Stimulated activated naive B cell treated with anti-CD40 and anti-IgM and Interleukin-4, amounts not matched to agents 10 μg/mL and 1 μg/mL and 100 μg/mL, for 72 hours (primary cell): ENCODE measurements at regions not wholly inside any gene's neighbourhood (a gene's known extent, or its start where the extent isn't known, plus 50 kb on each side); places are given as distances from the start of the nearest gene placed in this dataset.

Experiments used
- ATAC-seq, 2 donors: fragments of 150-1000 bp; cut with Tn5 transposase; replicated peaks; 2 replicates each; pipeline ENCODE4 v1.10.0; 2021; ENCODE audit warnings: moderate library complexity in 1 of 2
- DNase-seq: peaks from one replicate; pipeline ENCODE4 v3.0.0; 2021
- H3K27ac Mint-ChIP-seq: one replicate; pipeline ENCODE4 v1.8.0; 2022; ENCODE audit warnings: mild to moderate bottlenecking, mixed read lengths
- H3K27me3 Mint-ChIP-seq, 2 donors: one replicate each; pipeline ENCODE4 v1.8.0; 2022; ENCODE audit warnings: mixed read lengths in 2 of 2
- H3K36me3 Mint-ChIP-seq, 2 donors: one replicate each; pipeline ENCODE4 v1.8.0; 2022; ENCODE audit warnings: mixed read lengths in 2 of 2, mild to moderate bottlenecking in 1 of 2
- H3K4me1 Mint-ChIP-seq, 2 donors: one replicate each; pipeline ENCODE4 v1.8.0; 2022; ENCODE audit warnings: mixed read lengths in 2 of 2, mild to moderate bottlenecking in 1 of 2
- H3K4me3 Mint-ChIP-seq, 2 donors: one replicate each; pipeline ENCODE4 v1.8.0; 2022; ENCODE audit warnings: mild to moderate bottlenecking in 2 of 2, mixed read lengths in 2 of 2, moderate library complexity in 1 of 2
- H3K9me3 Mint-ChIP-seq, 2 donors: one replicate each; pipeline ENCODE4 v1.8.0; 2022; ENCODE audit warnings: mixed read lengths in 2 of 2, mild to moderate bottlenecking in 1 of 2

DNA sequence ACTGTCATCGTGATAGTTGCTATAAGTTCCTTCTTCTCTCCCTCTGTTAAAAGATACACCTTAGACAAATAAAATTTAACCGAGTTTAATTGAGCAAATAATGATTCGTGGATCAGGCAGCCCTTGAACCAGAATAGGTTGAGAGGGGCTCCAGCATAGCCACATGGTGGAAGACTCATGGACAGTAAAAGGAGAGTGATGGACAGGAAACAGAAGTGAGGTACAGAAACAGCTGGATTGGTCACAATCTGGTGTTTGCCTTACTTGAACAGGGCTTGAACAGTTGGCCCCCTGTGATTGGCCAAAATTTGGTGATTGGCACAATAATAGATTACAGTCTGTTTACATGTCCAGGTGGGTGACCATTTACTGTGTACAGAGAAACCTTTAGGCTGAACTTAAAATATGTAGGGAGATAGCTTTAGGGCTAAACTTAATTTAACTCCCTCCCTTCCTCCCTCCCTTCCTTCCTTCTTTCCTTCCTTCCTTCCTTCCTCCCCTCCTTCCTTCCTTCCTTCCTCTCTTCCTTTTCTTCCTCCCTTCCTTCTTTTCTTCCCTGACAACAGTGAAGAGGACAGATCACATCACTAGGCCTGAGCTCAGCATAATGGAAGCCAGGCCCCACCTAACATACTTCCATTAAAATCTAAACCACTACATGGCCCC, 531.8 kb upstream of the JARID2 start:
- ATAC-seq, result no peak
- peaks cover 45 to 75% of the 10 kb centered on the region in 2 donors for H3K4me1 Mint-ChIP-seq
- no peak overlapping the region for H3K4me3 Mint-ChIP-seq

DNA sequence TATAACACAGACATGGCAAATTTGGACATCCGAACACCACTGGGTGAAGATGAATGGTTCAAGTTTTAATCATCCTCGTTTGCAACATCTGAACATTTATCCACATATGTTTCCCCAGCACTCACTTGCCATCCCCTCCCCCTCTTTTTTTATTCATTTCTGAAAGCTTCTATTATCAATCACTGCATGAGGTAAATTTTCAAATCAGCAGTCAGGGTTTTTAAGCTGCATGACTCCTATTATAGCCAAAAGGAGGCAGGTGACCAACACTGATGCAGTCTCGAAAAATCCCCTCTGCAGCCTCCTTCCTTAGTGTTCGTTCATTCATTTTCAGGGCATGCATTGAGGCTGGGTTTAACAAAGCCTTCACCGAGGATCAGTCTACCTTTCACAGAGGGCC, 530.8 kb upstream of the JARID2 start:
- peaks cover 50 to 85% of the 10 kb centered on the region in 2 donors for H3K4me1 Mint-ChIP-seq
- peaks cover 6 to 22% of the 10 kb centered on the region in 2 donors for H3K36me3 Mint-ChIP-seq
- DNase-seq (no peak), ATAC-seq (no peak)
- peaks cover 8 to 10% of the 10 kb centered on the region in 2 donors for H3K9me3 Mint-ChIP-seq
- H3K27ac Mint-ChIP-seq, result peak overlapping the region; percentile 39
- H3K4me3 Mint-ChIP-seq, result no peak overlapping the region
- no peaks in the 10 kb centered on the region for H3K27me3 Mint-ChIP-seq

More for the DNA sequence above, 531.8 kb upstream of the JARID2 start:
- DNase-seq, result no peak
- Mint-ChIP-seq H3K9me3 (peaks cover 9 to 10% of the 10 kb centered on the region in 2 donors), H3K27ac (peak overlapping the region; percentile 68), H3K27me3 (no peaks in the 10 kb centered on the region), H3K36me3 (peaks cover 6 to 23% of the 10 kb centered on the region in 2 donors)

DNA sequence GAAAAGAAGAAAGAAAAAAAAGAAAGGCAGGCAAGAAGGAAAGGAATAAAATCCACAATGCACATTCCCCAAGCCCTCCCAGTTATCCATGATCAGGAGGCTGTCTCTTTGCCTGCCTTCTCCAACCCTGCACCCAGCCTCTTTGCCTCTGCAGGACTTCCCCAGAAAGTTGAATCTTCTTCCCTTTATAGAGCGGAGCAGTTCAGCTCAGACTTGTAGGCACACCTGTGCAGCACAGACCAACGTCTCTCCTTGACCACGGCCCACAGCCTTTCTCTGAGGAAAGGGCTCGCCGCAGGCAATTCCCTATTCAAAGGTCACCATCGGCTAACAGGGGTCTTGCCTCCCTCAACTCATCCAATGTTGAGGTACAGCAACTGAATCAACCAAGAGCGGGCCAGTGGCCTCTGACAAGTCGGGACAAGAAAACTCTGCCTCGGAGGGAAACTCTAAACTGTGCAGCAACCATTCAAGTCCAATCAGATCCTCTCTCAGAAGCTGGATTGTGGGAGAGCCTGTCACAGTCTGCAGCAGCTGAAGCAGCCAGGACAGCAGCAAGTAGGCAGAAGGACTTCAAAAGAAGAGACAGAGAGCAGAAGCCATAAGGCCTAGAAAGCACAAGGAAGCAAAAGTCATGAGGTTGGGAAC, 529.2 kb upstream of the JARID2 start:
- Mint-ChIP-seq H3K4me1 (peaks cover 49 to 85% of the 10 kb centered on the region in 2 donors), H3K36me3 (peaks cover 3 to 11% of the 10 kb centered on the region in 2 donors)

DNA sequence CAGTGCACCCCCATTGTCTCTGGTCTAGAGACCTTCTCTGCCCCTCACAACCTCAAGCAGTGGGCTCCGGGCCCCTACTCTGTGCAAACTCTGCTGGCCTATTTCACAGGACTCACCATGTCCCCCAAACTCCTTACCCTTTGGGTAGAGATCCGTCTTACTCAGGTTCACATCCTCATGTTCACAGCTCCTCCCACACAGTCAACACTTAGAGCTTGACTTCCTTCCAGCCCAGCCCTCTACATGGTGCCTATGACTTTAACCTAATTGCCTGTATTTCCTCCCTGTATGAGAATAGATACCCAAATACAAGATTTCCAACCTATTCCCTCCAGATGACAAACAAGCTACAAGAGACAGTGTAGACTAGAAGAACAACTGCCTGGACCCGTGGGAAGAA, 528.6 kb upstream of the JARID2 start:
- peaks cover 5 to 6% of the 10 kb centered on the region in 2 donors for H3K9me3 Mint-ChIP-seq
- ATAC-seq, result peak; percentile 66 to 70
- peaks cover 51 to 89% of the 10 kb centered on the region in 2 donors for H3K4me1 Mint-ChIP-seq

More for the DNA sequence above, 529.2 kb upstream of the JARID2 start:
- Mint-ChIP-seq H3K4me3 (peak overlapping the region in 1 of 2 donors; percentile 21), H3K27me3 (no peaks in the 10 kb centered on the region), H3K9me3 (peaks cover 5 to 6% of the 10 kb centered on the region in 2 donors), H3K27ac (peak overlapping the region; percentile 72)
- peak; percentile 59 for ATAC-seq
- no peak for DNase-seq

DNA sequence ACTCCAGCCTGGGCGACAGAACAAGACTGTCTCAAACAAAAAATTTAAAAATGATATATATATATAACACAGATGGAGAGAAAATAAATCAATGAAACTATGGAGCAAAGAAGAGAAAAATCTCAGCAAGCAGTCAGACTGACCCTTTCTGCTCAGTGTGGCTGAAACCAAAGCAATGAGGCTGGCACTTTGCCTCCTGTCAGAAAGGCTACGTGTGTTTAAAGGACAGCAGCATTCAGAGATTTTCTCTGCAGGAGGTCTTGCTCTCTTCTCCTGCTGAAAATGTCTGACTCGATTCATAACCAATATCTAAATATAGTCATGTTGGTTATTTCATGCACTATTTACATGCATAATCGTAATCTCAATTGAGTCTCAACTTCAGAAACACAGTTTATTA, 527.0 kb upstream of the JARID2 start:
- Mint-ChIP-seq H3K4me3 (peak overlapping the region; percentile 62 to 82), H3K27ac (peak overlapping the region; percentile 88), H3K36me3 (peaks cover 3 to 15% of the 10 kb centered on the region in 2 donors), H3K9me3 (peaks cover 6 to 7% of the 10 kb centered on the region in 2 donors), H3K27me3 (no peaks in the 10 kb centered on the region), H3K4me1 (peaks cover 53 to 90% of the 10 kb centered on the region in 2 donors)
- ATAC-seq (peak in 1 of 2 donors; percentile 25), DNase-seq (no peak)

More for the DNA sequence above, 528.6 kb upstream of the JARID2 start:
- Mint-ChIP-seq H3K27me3 (no peaks in the 10 kb centered on the region), H3K4me3 (peak overlapping the region in 1 of 2 donors; percentile 58), H3K36me3 (peaks cover 3 to 11% of the 10 kb centered on the region in 2 donors), H3K27ac (peak overlapping the region; percentile 65)
- DNase-seq, result no peak

DNA sequence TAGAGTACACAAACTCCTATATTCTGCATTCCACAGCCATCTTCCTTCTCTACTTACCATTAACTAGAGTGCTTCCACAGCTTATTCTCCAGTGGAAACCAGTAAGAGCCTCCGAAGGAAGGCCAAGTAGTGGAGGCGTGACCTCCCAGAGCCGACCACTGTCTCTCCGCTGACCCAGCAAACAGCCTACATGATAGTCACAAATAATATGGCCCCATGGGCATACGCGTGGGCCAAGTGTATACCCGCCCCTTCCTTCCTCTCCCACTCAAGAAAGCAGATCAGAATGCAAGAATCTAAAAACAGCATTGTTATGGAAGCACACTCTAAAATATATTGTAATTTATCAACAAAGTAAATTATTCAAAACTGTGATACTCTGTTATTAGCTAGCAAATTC, 526.6 kb upstream of the JARID2 start:
- no peak for DNase-seq
- peaks cover 3 to 14% of the 10 kb centered on the region in 2 donors for H3K36me3 Mint-ChIP-seq
- peaks cover 52 to 87% of the 10 kb centered on the region in 2 donors for H3K4me1 Mint-ChIP-seq
- peak overlapping the region; percentile 88 for H3K27ac Mint-ChIP-seq
- no peaks in the 10 kb centered on the region for H3K27me3 Mint-ChIP-seq
- peak in 1 of 2 donors; percentile 36 for ATAC-seq
- peak overlapping the region; percentile 62 to 82 for H3K4me3 Mint-ChIP-seq
- peaks cover 6 to 7% of the 10 kb centered on the region in 2 donors for H3K9me3 Mint-ChIP-seq

DNA sequence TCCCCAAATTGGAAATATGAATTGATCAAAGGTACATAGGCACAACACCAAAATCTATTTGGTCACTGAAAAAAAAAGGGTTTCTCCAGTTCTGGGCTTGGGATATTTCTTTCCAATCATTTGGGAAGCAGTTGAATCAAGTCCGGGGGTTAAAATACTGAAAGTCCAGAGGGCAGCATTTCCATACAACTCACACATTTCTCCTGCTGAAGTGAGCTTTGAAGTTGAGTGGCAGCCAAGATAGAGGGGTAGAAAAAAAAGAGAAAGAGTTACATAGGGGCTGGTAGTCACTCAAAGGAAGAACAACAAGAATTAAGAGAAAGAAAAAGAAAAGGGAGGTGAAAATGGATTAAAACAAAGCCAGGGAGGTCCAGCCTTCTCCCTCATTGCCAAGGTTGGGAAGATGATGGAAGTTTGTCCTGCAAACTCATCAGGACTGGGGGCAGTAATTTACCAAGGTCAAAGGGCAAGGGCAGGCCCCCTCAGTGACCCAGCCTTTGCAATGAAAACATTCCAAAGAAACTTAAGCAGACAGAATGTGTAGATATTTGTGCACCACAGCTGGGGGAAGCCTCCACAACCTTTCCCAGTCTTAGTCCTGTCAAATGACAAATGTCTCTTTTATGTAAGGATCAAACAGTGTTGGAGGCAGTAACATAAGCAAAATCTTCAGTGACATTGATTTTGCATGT, 525.3 kb upstream of the JARID2 start:
- Mint-ChIP-seq H3K4me1 (peaks cover 44 to 75% of the 10 kb centered on the region in 2 donors), H3K27ac (peak overlapping the region; percentile 72), H3K36me3 (peaks cover 3 to 12% of the 10 kb centered on the region in 2 donors), H3K4me3 (peak overlapping the region; percentile 1 to 11), H3K9me3 (peaks cover 6 to 7% of the 10 kb centered on the region in 2 donors), H3K27me3 (no peaks in the 10 kb centered on the region)
- DNase-seq (no peak), ATAC-seq (no peak)

DNA sequence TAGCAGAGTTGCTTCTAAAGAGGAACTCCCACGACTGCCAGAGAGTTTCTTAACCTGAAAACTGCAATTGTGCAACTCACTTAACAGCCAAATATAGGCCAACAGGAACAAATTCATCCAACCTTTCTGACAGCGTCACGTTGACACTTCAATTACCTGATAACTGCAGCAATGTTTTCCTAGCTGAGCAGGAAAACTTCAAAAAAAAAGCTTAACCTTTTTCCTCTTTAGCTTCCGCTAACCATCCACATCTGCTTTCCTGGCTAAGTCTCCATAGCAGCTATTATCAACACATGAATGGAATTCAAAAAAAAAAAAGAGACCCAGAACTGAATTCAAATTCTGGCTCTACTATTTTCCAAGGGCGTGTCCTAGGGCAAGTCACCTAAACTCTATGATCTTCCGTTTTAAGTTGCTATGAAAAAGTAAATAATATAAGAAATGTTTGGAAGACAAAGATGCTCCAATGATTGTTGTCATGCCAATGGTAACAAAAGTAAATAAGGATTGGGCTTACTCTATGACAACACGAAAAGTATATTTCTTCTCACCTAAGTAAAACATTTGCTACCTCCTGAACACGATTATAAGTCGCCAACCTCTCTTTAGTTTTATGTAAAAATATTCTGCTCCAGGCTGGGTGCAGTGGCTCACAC, 524.6 kb upstream of the JARID2 start:
- Mint-ChIP-seq H3K27ac (peak overlapping the region; percentile 79), H3K27me3 (no peaks in the 10 kb centered on the region), H3K36me3 (peaks cover 3 to 12% of the 10 kb centered on the region in 2 donors), H3K9me3 (peaks cover 6 to 7% of the 10 kb centered on the region in 2 donors), H3K4me1 (peaks cover 41 to 74% of the 10 kb centered on the region in 2 donors), H3K4me3 (peak overlapping the region in 1 of 2 donors; percentile 22)
- peak; percentile 55 to 57 for ATAC-seq
- no peak for DNase-seq

DNA sequence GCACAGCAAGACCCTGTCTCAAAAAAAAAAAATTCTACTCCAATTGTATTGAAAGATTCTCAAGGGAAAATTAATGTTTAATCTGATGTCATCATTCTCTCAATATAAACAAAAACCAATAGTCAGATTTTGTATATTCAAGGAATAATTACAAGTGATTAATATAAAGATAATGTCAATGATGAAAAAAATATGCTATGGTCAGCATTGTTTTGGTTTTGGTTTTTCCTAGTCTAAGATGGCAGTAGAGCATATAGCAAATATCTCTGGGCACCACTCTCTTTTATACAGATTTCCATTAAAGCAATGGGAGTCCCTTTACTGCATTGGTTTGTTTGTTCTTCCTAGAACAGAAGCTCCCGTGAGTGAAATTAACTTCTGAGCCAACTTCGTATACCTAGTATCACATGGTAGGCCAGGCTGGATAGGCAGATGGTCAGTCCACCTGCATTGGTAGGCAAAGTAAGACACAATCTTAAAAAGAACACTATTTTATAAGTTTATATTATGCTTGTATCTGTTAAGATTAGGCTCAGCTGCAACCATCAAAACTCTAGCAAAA, 523.8 kb upstream of the JARID2 start:
- H3K4me1 Mint-ChIP-seq, result peaks cover 39 to 71% of the 10 kb centered on the region in 2 donors

DNA sequence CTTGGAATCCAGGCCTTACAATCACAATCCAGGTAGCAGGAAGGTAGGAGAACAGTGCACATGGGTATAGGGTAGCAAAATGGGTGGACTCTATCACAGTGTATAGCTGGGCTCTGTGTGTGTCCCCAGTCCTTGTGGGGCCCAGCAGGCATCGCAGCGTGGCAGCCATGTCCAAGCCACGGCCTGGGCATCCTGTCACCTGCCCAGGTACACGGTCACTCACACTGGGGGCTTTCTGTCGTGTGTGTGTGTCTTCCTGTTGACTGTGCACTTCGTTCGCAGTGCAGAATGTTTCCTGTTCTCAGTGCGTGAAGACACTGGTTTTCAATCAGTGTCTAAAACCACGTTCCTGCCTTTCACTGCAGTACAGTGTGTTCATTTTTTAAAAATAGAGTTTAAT, 523.2 kb upstream of the JARID2 start:
- ATAC-seq, result peak; percentile 63 to 66
- H3K27me3 Mint-ChIP-seq, result no peaks in the 10 kb centered on the region
- H3K9me3 Mint-ChIP-seq, result peaks cover under 1 to 2% of the 10 kb centered on the region in 2 donors
- peaks cover 0 to 11% of the 10 kb centered on the region in 2 donors for H3K36me3 Mint-ChIP-seq
- H3K4me3 Mint-ChIP-seq, result peak overlapping the region in 1 of 2 donors; percentile 11
- H3K27ac Mint-ChIP-seq, result peak overlapping the region; percentile 81
- H3K4me1 Mint-ChIP-seq, result peaks cover 35 to 68% of the 10 kb centered on the region in 2 donors
- DNase-seq, result no peak

More for the DNA sequence above, 523.8 kb upstream of the JARID2 start:
- no peaks in the 10 kb centered on the region for H3K27me3 Mint-ChIP-seq
- H3K4me3 Mint-ChIP-seq, result no peak overlapping the region
- peak overlapping the region; percentile 79 for H3K27ac Mint-ChIP-seq
- H3K36me3 Mint-ChIP-seq, result peaks cover 3 to 15% of the 10 kb centered on the region in 2 donors
- ATAC-seq (no peak), DNase-seq (no peak)
- peaks cover 6 to 7% of the 10 kb centered on the region in 2 donors for H3K9me3 Mint-ChIP-seq

DNA sequence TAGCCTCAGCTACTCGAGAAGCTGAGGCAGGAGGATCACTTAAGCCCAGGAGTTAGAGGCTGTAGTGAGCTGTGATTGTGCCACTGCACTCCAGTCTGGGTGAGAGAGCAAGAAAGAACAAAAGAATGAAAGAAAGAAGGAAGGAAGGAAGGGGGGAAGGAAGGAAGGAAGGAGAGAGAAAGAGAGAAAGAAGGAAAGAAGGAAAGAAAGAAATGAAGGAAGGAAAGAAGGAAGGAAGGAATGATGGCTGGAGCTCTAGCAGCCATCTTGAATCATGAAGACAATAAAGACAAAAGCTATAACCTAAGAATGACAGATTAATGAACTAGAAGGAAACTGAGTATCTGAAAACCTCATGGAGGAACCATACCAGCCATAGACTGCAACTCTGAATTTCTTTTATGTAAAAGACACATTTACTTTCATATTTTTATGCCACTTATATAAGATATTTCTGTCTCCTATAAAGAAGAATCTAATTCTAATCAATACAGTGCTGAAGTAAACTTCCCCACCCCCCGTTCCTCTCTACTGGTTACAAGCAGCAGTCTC, 522.3 kb upstream of the JARID2 start:
- Mint-ChIP-seq H3K4me1 (peaks cover 42 to 73% of the 10 kb centered on the region in 2 donors), H3K4me3 (no peak overlapping the region)

DNA sequence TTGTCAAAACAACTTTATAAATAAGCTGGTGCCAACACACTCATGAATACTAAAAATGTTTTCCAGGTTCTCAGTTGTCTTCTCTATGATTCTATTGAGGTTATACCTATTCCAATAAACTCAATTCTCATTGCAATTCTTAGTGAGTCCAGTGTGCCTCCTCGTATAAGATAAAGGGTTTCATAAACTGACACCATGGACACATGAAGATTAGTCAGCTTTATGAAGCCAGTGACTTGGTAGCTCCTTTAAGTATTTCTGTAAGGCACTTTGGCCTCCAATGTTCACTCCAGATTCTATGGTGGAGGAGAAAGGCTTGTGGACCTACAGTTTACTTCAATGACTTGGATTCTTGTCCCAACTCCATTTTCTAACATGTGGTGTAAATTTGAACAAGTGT, 521.3 kb upstream of the JARID2 start:
- no peaks in the 10 kb centered on the region for H3K27me3 Mint-ChIP-seq
- peak overlapping the region; percentile 79 for H3K27ac Mint-ChIP-seq
- H3K9me3 Mint-ChIP-seq, result peaks cover 0 to 2% of the 10 kb centered on the region in 2 donors
- H3K36me3 Mint-ChIP-seq, result peaks cover 0 to 10% of the 10 kb centered on the region in 2 donors
- peaks cover 47 to 73% of the 10 kb centered on the region in 2 donors for H3K4me1 Mint-ChIP-seq
- no peak for ATAC-seq
- DNase-seq, result no peak
- H3K4me3 Mint-ChIP-seq, result no peak overlapping the region

More for the DNA sequence above, 522.3 kb upstream of the JARID2 start:
- H3K27ac Mint-ChIP-seq, result peak overlapping the region; percentile 87
- peaks cover 0 to 2% of the 10 kb centered on the region in 2 donors for H3K9me3 Mint-ChIP-seq
- H3K27me3 Mint-ChIP-seq, result no peaks in the 10 kb centered on the region
- H3K36me3 Mint-ChIP-seq, result peaks cover 0 to 10% of the 10 kb centered on the region in 2 donors
- no peak for DNase-seq
- ATAC-seq, result no peak

DNA sequence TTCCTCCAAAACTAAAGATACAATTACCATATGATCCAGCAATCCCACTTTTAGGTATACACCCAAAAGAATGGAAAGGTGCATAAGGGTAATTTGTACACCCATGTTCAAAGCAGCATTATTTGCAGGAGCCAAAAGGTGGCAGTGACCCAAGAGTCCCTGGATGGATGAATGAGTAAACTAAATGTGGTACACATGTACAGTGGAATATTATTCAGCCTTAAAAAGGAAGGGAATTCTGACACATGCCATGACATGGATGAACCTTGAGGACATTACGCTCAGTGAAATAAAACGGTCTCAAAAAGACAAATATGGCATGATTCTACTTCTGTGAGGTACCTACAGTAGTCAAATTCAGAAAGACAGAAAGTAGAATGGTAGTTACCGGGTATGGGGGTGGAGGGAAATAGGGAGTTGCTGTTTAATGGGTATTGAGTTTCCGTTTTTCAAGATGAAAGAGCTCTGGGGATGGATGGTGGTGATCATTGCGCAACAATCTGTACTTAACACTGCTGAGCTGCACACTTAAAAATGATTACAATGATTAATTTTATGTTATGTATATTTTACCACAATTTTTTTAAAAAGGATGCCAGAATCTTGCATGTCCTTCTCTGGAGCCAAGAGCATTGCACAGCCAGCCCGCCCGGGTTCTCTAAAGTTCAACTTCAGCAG, 518.9 kb upstream of the JARID2 start:
- Mint-ChIP-seq H3K27me3 (no peaks in the 10 kb centered on the region), H3K4me3 (no peak overlapping the region), H3K4me1 (peaks cover 53 to 73% of the 10 kb centered on the region in 2 donors), H3K9me3 (peaks cover 0 to 2% of the 10 kb centered on the region in 2 donors), H3K27ac (peak overlapping the region; percentile 38), H3K36me3 (peaks cover 0 to 13% of the 10 kb centered on the region in 2 donors)
- no peak for ATAC-seq
- no peak for DNase-seq
